Activated CD8-positive, alpha-beta memory T cell treated with anti-CD3 and anti-CD28 coated beads for 1 hour (primary cell): ENCODE measurements at regions not wholly inside any gene's neighbourhood (a gene's known extent, or its start where the extent isn't known, plus 50 kb on each side); places are given as distances from the start of the nearest gene placed in this dataset.
"Not testable (repeated sequence)": the region's sequence is repeated elsewhere in the genome, so short reads cannot be mapped to it uniquely, and the experiment has no call there.

Experiments used
- DNase-seq, 2 donors: peaks; one replicate each; pipeline ENCODE4 v3.0.0-alpha.2; 2020; ENCODE audit warnings: low read depth in 1 of 2; ENCODE audit errors: extremely low read depth in 1 of 2

DNA sequence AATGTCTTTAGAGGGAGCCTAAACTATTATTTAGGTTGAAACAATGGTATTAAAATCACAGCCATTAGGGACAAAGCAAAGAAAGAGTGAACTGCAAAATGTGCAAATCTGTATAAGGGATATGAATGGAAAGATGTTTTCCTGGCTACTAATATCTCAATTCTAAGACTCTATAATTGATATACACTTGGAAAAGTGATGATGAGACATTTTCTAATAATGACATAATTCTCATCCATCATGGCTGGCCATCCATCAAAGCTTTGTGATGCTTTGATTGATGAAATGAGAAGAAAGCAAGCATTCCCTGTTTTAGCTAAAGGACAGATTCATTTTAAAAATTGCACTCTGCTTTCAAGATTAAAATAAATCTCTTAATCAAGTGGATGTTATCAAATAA, 965.5 kb upstream of the IGFBP7 start:
- no peak for DNase-seq

DNA sequence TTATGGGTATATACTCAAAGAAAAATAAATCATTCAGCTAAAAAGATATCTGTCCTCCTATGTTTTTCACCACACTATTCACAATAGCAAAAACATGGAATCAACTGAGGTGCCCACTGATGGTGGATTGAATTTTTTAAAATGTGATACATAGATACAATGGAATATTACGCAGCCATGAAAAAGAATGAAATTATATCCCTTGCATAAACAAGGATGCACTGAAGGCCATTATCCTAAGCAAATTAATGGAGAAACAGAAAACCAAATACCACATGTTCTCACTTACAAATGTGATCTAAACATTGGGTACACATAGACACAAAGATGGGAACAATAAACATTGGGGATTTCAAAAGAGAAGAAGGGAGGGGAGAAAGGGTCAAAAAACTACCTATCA, 964.2 kb upstream of the IGFBP7 start:
- DNase-seq: no peak

DNA sequence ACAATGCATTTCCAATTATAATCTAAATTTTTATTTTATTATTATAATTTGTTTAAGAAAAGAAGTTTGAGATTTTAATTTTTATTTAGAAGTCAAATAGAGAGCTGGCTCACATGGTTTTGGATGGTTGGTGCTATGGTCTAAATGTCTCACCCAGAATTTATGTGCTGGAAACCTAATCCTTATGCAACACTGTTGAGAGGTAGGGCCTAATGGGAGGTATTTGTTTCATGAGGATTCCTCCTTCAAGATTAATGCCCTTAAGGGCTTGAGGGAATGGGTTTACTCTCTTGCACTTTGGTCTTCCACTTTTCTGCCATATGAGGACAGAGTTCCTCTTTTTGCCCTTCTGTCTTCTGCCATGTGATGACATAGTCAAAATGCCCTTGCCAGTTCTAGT, 960.5 kb upstream of the IGFBP7 start:
- no peak for DNase-seq

DNA sequence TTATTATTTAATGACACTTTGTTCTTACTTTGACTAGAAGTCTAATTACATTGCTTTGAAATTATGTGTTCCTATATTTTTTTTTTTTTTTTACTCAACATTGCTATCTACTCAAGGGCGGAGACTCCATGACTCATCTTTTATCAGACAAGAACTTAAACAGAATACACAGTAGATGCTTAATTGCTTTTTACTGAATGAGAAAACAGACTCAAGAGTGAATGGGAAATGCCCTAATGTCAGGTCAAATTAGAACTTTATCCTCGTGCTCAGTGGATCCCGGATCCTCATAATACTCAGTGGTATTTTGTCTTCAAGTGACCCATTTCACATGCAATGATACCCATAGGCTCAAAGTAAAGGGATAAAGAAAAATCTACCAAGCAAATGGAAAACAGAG, 954.5 kb upstream of the IGFBP7 start:
- DNase-seq: no peak

DNA sequence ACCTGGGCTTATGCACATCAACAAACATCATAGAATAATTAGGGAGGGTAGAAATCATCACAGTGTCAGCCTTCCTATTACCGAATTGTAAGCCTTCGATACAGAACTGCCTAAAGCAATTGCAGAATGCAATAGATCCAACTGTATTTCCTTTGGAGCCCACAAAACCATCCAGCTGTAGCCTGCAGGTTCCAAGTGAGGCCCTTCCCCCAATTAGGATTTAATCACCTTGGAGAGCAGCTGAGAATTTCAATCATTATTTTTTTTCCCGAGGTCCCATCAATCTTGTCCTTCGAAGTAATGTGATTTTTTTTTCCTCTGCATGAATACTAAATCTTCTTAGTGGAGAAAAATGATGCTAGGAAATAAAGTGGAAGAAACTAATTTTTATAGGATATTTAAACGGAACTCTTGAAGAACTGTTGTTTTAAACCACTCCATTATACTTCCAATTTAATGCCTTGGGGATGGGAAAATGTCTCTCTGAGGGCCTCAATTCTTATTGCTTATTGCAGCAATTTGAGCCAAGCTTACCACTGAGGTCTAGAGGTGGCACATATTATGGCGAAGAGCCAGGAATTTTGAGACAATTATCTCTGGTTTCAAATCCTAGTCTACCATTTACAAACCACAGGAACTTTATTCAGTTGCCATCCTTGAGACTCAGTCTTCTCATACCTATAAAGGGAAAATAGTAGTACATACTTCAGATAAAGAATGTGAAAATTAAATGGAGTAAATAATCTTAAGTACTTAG, 953.4 kb upstream of the IGFBP7 start:
- DNase-seq: no peak

DNA sequence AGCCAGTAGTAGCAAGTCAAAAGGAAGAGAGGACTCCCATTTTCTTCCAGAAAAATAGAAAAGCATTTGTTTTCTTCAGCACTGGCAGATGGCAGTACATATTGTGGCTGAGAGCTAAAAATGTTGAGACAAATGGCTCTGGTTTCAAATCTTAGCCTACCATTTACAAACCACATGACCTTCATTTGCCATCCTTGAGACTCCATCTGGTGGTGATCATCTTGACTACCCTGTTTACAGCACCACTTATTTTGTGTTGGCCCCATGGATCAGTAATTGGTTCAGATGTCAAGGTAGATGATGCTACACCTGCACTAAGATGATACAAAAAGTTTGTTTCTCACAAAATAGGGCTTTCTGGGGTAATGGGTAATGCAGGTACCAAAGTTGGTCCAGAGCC, 951.8 kb upstream of the IGFBP7 start:
- no peak for DNase-seq

DNA sequence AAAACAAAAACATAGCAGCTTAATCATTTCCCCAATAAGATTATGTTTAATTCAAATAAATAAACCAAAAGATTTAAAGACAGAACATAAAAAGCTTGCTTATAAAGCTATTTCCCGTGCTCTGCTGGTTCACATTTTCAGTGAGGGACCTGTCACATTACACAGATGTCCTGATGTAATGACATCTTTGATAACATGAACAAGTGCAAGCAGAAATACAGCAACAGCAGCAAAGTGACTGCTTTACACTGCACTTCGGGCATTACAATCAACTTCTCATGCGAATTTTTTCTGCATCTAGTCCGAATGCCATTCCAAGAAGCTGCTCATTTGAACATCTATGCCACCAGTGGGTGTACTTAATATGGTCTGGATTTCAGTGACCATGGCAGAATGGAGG, 940.3 kb upstream of the IGFBP7 start:
- no peak for DNase-seq

- DNase-seq: no peak
These were observed 938.3 kb upstream of the IGFBP7 start for GRCh38 chr4:58048491-58048890.

DNA sequence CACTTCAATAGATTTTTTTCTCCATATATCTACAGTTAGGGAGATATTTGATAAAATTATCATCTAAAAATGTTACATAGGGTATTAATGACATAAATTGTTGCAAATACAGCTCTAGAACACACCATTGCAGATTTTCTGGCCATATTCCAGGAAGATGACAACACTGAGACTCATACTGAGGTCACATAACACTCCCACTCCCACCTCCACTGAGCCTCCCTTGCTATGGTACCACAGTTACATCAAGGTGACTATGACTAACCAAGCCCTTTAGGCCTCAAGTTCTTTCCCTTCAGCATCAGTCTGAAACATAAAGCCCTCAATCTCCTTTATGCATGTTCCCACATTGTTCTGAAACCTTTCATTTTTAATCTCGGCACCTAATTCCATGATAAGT, 932.0 kb upstream of the IGFBP7 start:
- DNase-seq: no peak

- DNase-seq: no peak
These were observed 883.8 kb upstream of the IGFBP7 start for GRCh38 chr4:57993944-57994343.

- no peak for DNase-seq
These were observed 879.2 kb upstream of the IGFBP7 start for GRCh38 chr4:57989430-57989829.

GRCh38 chr4:57985161-57985560, 875.0 kb upstream of the IGFBP7 start:
- DNase-seq: no peak

DNA sequence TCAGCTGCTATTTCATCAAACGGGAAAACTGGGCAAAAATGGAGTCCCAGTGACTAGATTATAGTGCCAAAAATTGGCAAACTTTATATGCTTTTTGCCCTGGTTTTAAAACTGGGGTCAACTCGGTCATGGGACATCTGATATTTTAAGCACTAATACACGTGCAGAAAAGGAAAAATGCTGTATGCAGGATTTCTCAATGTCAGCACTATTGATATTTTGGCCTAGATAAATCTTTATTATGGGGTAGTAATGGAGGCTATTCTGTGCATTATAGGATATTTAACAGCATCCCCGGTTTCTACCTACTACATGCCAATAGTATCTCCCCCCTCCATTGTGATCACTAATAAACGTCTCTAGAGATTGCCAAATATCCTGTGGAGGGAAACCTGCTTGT, 870.9 kb upstream of the IGFBP7 start:
- DNase-seq: no peak

DNA sequence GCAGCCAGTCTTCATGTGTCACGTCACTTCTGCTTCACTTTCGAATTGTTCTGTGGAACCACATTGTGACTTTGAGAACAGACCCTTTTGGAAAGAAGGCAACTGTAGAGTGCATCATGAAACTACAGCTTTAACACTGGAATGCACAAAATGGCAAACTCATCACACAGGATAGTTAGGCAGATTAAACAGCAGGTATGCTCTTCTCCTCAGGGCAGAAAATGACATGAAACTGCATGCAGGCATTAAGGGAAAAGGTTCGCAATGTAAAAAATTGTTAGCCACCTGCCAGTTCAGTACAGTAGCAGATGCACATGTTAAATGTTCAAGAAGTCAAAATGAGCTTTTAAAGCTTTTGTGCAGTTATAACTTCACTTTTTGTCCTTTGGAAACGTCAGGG, 864.6 kb upstream of the IGFBP7 start:
- DNase-seq: no peak

- no peak for DNase-seq
These were observed 863.6 kb upstream of the IGFBP7 start for GRCh38 chr4:57973819-57974218.

DNA sequence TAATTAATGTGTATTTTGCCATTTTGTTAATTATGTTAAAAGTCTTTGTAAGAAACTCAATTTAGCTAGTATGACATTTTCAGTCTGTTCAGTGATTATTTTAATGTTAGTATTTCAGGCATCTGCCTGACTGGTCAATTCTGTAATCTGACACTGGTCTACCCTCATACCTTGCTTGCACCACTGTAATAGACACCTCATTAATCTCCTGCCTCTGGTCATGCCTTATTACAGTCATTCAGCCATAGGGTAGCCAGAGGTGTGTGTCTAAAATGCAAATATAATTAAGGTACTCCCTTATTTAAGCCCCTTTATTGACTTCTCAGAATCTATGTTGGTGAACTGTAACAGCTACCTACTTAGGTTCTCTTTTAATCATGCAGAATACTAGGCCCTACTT, 861.1 kb upstream of the IGFBP7 start:
- no peak for DNase-seq

- DNase-seq: no peak
These were observed 857.0 kb upstream of the IGFBP7 start for GRCh38 chr4:57966987-57967760.

DNA sequence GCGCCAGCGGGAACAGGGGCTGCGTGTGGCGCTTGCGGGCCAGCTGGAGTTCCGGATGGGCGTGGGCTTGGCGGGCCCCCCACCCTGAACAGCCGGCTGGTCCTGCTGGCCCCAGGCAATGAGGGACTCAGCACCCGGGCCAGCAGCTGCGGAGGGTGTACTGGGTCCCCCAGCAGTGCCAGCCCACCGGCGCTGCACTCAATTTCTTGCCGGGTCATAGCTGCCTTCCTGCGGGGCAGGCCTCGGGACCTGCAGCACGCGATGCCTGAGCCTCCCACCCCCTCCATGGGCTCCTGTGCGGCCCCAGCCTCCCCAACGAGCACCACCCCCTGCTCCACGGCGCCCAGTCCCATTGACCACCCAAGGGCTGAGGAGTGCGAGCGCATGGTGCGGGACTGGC, 855.2 kb upstream of the IGFBP7 start:
- DNase-seq: not testable (repeated sequence)

- no peak for DNase-seq
These were observed 835.1 kb upstream of the IGFBP7 start for GRCh38 chr4:57945298-57945697.

- no peak for DNase-seq
These were observed 833.5 kb upstream of the IGFBP7 start for GRCh38 chr4:57943682-57944081.

GRCh38 chr4:57937326-57937725, 827.1 kb upstream of the IGFBP7 start:
- not testable (repeated sequence) for DNase-seq

GRCh38 chr4:57926311-57926710, 816.1 kb upstream of the IGFBP7 start:
- no peak for DNase-seq
